Adrenal gland (tissue), 9 donors: ENCODE measurements at regions not wholly inside any gene's neighbourhood (a gene's known extent, or its start where the extent isn't known, plus 50 kb on each side); places are given as distances from the start of the nearest gene placed in this dataset.

Source experiments
- DNase-seq, 7 donors: peaks; one replicate each; pipeline ENCODE4 v3.0.0-alpha.2; 2019 to 2020
- H3K27ac ChIP-seq, 5 donors: fragments of 200-600 bp; sonication (generic) in 4 of 5; 1 replicate in 3 of 5; 2 replicates in 2 of 5; pipeline versions ENCODE4 v1.5.1 to v1.8.0; 2016 to 2020; ENCODE audit warnings: mild to moderate bottlenecking in 1 of 5
- H3K27me3 ChIP-seq: fragments of 200-600 bp; 2 replicates; pipeline ENCODE4 v1.8.0; 2021
- H3K36me3 ChIP-seq, 2 donors: fragments of 200-600 bp; replicated peaks in 1 of 2; 1 replicate in 1 of 2; 2 replicates in 1 of 2; pipeline versions ENCODE4 v1.5.1 to v1.8.0; 2018 to 2022
- H3K4me1 ChIP-seq, 2 donors: fragments of 200-600 bp; replicated peaks in 1 of 2; 1 replicate in 1 of 2; 2 replicates in 1 of 2; pipeline versions ENCODE4 v1.5.1 to v1.8.0; 2018 to 2021
- H3K4me3 ChIP-seq, 4 donors: fragments of 200-600 bp; sonication (generic) in 3 of 4; one replicate each; pipeline ENCODE4 v1.5.1; 2016 to 2018
- H3K9me3 ChIP-seq, 3 donors: fragments of 200-600 bp; sonication (generic) in 1 of 3; replicated peaks in 1 of 3; 1 replicate in 2 of 3; 2 replicates in 1 of 3; pipeline versions ENCODE4 v1.5.1 to v1.8.0; 2016 to 2021
- CTCF ChIP-seq, 6 experiments: fragments of 450-650 bp in 4 of 6; fragments of 200-600 bp in 2 of 6; sonication (generic) in 1 of 6; IDR thresholded peaks; 1 replicate in 5 of 6; 2 replicates in 1 of 6; pipeline versions ENCODE4 v1.5.1 to v1.8.0; 2016 to 2021; ENCODE audit warnings: antibody characterized with exemption in 6 of 6, mild to moderate bottlenecking in 2 of 6, moderate library complexity in 1 of 6
- POLR2A ChIP-seq, 2 donors: fragments of 450-650 bp; IDR thresholded peaks; one replicate each; pipeline ENCODE4 v1.6.1; 2017; ENCODE audit warnings: antibody characterized with exemption in 2 of 2, mild to moderate bottlenecking in 2 of 2, moderate library complexity in 1 of 2
- WGBS, 4 donors: extraction: QIAGEN DNeasy Blood & Tissue Kit in 2 of 4; methylation state at CpG; one replicate each; pipeline versions ENCODE4 v1.1.5 to v1.1.7; 2013 to 2017; 5-methylcytosine and 5-hydroxymethylcytosine counted together
- intact Hi-C, 2 donors: fragments of 100-400 bp; cut with DNase I; formaldehyde crosslinking; loops; one replicate each; pipeline versions ENCODE4 v1.14.1 to v1.15.0; 2022 to 2023
- donor health status: healthy with polysubstance abuse.
- donor health status: Bipolar disorder and iron deficiency.
- donor health status: DM: yes; HTN: yes; CAD: no.
- donor health status: DM: no; HTN: no; CAD: no.
- donor health status: DM: no; HTN: no; CAD: no.

GRCh38 chr2:70397186-70397585 lies 95.3 kb upstream of the FAM136A start:
- intact Hi-C loops, result no loop called here
- Histone ChIP-seq H3K9me3 (no peaks in the 10 kb centered on the region), H3K36me3 (no peaks in the 10 kb centered on the region), H3K4me1 (no peaks in the 10 kb centered on the region), H3K27ac (no peak overlapping the region), H3K27me3 (peaks cover 10% of the 10 kb centered on the region), H3K4me3 (no peak overlapping the region)
- DNase-seq, result no peak
- TF ChIP-seq CTCF (IDR thresholded peaks at IDR 0.05), result no peak
- no peak for TF ChIP-seq POLR2A (IDR thresholded peaks at IDR 0.05)

- intact Hi-C loops, result no loop called here
- Histone ChIP-seq H3K4me1 (no peaks in the 10 kb centered on the region), H3K27me3 (peaks cover 10% of the 10 kb centered on the region), H3K9me3 (no peaks in the 10 kb centered on the region), H3K27ac (no peak overlapping the region), H3K36me3 (no peaks in the 10 kb centered on the region), H3K4me3 (no peak overlapping the region)
- DNase-seq, result no peak
- TF ChIP-seq CTCF (IDR thresholded peaks at IDR 0.05), result no peak
- TF ChIP-seq POLR2A (IDR thresholded peaks at IDR 0.05), result no peak
- WGBS, 4 donors, result 33 to 56% (median 44%) methylated on average over 5 of the region's 5 CpGs
These were observed 94.7 kb upstream of the FAM136A start for GRCh38 chr2:70396612-70397011.

GRCh38 chr2:70393881-70394280 lies 92.0 kb upstream of the FAM136A start:
- no peak for DNase-seq
- TF ChIP-seq POLR2A (IDR thresholded peaks at IDR 0.05), result no peak
- no peak for TF ChIP-seq CTCF (IDR thresholded peaks at IDR 0.05)
- Histone ChIP-seq H3K36me3 (no peaks in the 10 kb centered on the region), H3K9me3 (no peaks in the 10 kb centered on the region), H3K4me1 (no peaks in the 10 kb centered on the region), H3K4me3 (no peak overlapping the region), H3K27me3 (peaks cover 10% of the 10 kb centered on the region), H3K27ac (no peak overlapping the region)
- intact Hi-C loops, result no loop called here
- 59 to 83% (median 71%) methylated on average over 3 of the region's 3 CpGs for WGBS, 4 donors

- no peak for DNase-seq
- no peaks in the 10 kb centered on the region for H3K4me1 ChIP-seq
- H3K4me3 ChIP-seq, result no peak overlapping the region
- peaks cover 3% of the 10 kb centered on the region for H3K27me3 ChIP-seq
- intact Hi-C loops, result no loop called here
- H3K27ac ChIP-seq, result no peak overlapping the region
- TF ChIP-seq CTCF (IDR thresholded peaks at IDR 0.05), result no peak
- TF ChIP-seq POLR2A (IDR thresholded peaks at IDR 0.05), result no peak
- 93 to 100% (median 100%) methylated on average over 1 of the region's 1 CpG for WGBS, 4 donors
- no peaks in the 10 kb centered on the region for H3K9me3 ChIP-seq
- H3K36me3 ChIP-seq, result no peaks in the 10 kb centered on the region
These were observed 90.1 kb upstream of the FAM136A start for GRCh38 chr2:70391988-70392387.
